GM12878 (cell line): ENCODE measurements at regions not wholly inside any gene's neighbourhood (a gene's known extent, or its start where the extent isn't known, plus 50 kb on each side); places are given as distances from the start of the nearest gene placed in this dataset.

Experiments used
- ATAC-seq: fragments of 200-7000 bp; cut with Tn5 transposase; 3 replicates; pipeline ENCODE4 v1.9.1; 2020; ENCODE audit warnings: mild to moderate bottlenecking, moderate library complexity
- BruUV-seq: library from RNA; stranded (reverse); fragments of 400-500 nt; replicated peaks from 2 replicates; lab custom pipeline; 2021; lab: Mats Ljungman, UMichigan
- CTCF ChIA-PET: fragments of 300-600 bp; sonication (Branson Sonifier 250); formaldehyde crosslinking; extraction: SDS; loops from one replicate; lab custom pipeline; 2021; ENCODE audit warnings: inconsistent platforms; lab: Yijun Ruan, JAX
- POLR2A ChIA-PET: fragments of 350-600 bp; formaldehyde crosslinking; extraction: SDS; loops from one replicate; lab custom pipeline; 2021; ENCODE audit warnings: inconsistent platforms; lab: Charles Lee
- RAD21 ChIA-PET: fragments of 300-600 bp; sonication (Branson Sonifier 250); formaldehyde crosslinking; loops from one replicate; lab custom pipeline; 2023; ENCODE audit warnings: antibody characterized with exemption; ENCODE audit not compliant: unreplicated experiment; lab: Charles Lee
- SMC1A ChIA-PET: fragments of 300-600 bp; sonication (Branson Sonifier 250); formaldehyde crosslinking; loops from one replicate; lab custom pipeline; 2023; ENCODE audit not compliant: unreplicated experiment, uncharacterized antibody; lab: Charles Lee
- DNase-seq: peaks from one replicate; pipeline ENCODE4 v3.0.0-alpha.2; 2011; ENCODE audit warnings: low read depth, low spot score
- FAIRE-seq: peaks from 3 replicates; lab custom pipeline; 2011; peaks lifted over from hg19 to GRCh38; lab: Jason Lieb, UNC
- H2AFZ ChIP-seq: 2 replicates; pipeline ENCODE4 v1.6.0; 2011; ENCODE audit warnings: low read depth, low read length, control low read depth; ENCODE audit not compliant: control insufficient read depth
- H3K27ac ChIP-seq: 2 replicates; pipeline ENCODE4 v1.5.1; 2011; ENCODE audit warnings: control low read depth; ENCODE audit not compliant: control insufficient read depth, insufficient read depth
- H3K27me3 ChIP-seq, 2 experiments: replicated peaks in 1 of 2; 2 replicates each; pipeline versions ENCODE4 v1.6.0 to v1.6.1; 2011; ENCODE audit warnings: low read length in 1 of 2; ENCODE audit not compliant: control insufficient read depth in 2 of 2, insufficient read depth in 2 of 2
- H3K36me3 ChIP-seq, 2 experiments: 2 replicates each; pipeline ENCODE4 v1.5.1; 2011; ENCODE audit warnings: low read length in 1 of 2; ENCODE audit not compliant: control insufficient read depth in 2 of 2, insufficient read depth in 2 of 2
- H3K4me1 ChIP-seq: 2 replicates; pipeline ENCODE4 v1.6.1; 2011; ENCODE audit warnings: mild to moderate bottlenecking, low read length, moderate library complexity, mixed read lengths; ENCODE audit not compliant: control insufficient read depth, insufficient read depth
- H3K4me2 ChIP-seq: 2 replicates; pipeline ENCODE4 v1.6.0; 2011; ENCODE audit warnings: control low read depth; ENCODE audit not compliant: control insufficient read depth, insufficient read depth
- H3K4me3 ChIP-seq: fragments of 200-600 bp; sonication (generic); 2 replicates; pipeline ENCODE4 v1.5.1; 2016
- H3K79me2 ChIP-seq: 2 replicates; pipeline ENCODE4 v1.6.0; 2011; ENCODE audit warnings: low read length; ENCODE audit not compliant: control insufficient read depth, insufficient read depth
- H3K9ac ChIP-seq: 2 replicates; pipeline ENCODE4 v1.8.0; 2011; ENCODE audit warnings: low read length, control low read depth, mixed read lengths; ENCODE audit not compliant: control insufficient read depth, insufficient read depth
- H3K9me3 ChIP-seq: replicated peaks from 3 replicates; pipeline ENCODE4 v1.5.1; 2011; ENCODE audit warnings: mild to moderate bottlenecking, low read length; ENCODE audit not compliant: control insufficient read depth, insufficient read depth
- H4K20me1 ChIP-seq: 2 replicates; pipeline ENCODE4 v1.6.0; 2011; ENCODE audit not compliant: control insufficient read depth, insufficient read depth
- BCL11A ChIP-seq: IDR thresholded peaks from 2 replicates; pipeline ENCODE4 v1.6.1; 2011; ENCODE audit warnings: low read depth, low read length
- EGR1 ChIP-seq, 2 experiments: IDR thresholded peaks; 1 replicate in 1 of 2; 2 replicates in 1 of 2; pipeline ENCODE4 v1.6.1; 2011 to 2012; ENCODE audit warnings: low read depth in 2 of 2, low read length in 2 of 2, borderline replicate concordance in 1 of 2, mild to moderate bottlenecking in 1 of 2, moderate library complexity in 1 of 2
- FOXK2 ChIP-seq: fragments of 450-650 bp; IDR thresholded peaks from 2 replicates; pipeline ENCODE4 v1.6.1; 2017; ENCODE audit warnings: mild to moderate bottlenecking, moderate library complexity
- KDM1A ChIP-seq: fragments of 200-600 bp; sonication (generic); IDR thresholded peaks from 2 replicates; pipeline ENCODE4 v1.6.1; 2016; ENCODE audit warnings: borderline replicate concordance
- NR2F1 ChIP-seq: fragments of 450-650 bp; conservative IDR thresholded peaks from 2 replicates; pipeline ENCODE4 v1.6.1; 2017; ENCODE audit warnings: mild to moderate bottlenecking
- PAX8 ChIP-seq: fragments of 450-650 bp; IDR thresholded peaks from 2 replicates; pipeline ENCODE4 v1.6.1; 2017; ENCODE audit warnings: mild to moderate bottlenecking, moderate library complexity
- PML ChIP-seq: IDR thresholded peaks from 2 replicates; pipeline ENCODE4 v1.6.1; 2012; ENCODE audit warnings: low read length, inconsistent platforms
- POLR2A ChIP-seq: IDR thresholded peaks from 2 replicates; pipeline ENCODE4 v1.6.1; 2011; ENCODE audit warnings: low read depth, mild to moderate bottlenecking, low read length
- POLR2AphosphoS2 ChIP-seq: IDR thresholded peaks from 2 replicates; pipeline ENCODE4 v1.6.1; 2011; ENCODE audit warnings: low read depth, mild to moderate bottlenecking, low read length, improper control_type of control experiment, moderate library complexity
- POLR2AphosphoS5 ChIP-seq: IDR thresholded peaks from 2 replicates; pipeline ENCODE4 v1.6.1; 2011; ENCODE audit warnings: mild to moderate bottlenecking, low read length, inconsistent platforms
- RELA ChIP-seq: fragments of 450-650 bp; IDR thresholded peaks from 2 replicates; pipeline ENCODE4 v1.8.0; 2014; ENCODE audit warnings: borderline replicate concordance; ENCODE audit not compliant: partially characterized antibody
- RUNX3 ChIP-seq: IDR thresholded peaks from 2 replicates; pipeline ENCODE4 v1.6.1; 2012; ENCODE audit warnings: low read length, inconsistent platforms
- SIN3A ChIP-seq: IDR thresholded peaks from 2 replicates; pipeline ENCODE4 v1.6.1; 2012; ENCODE audit warnings: low read depth, low read length, improper control_type of control experiment
- SRF ChIP-seq, 2 experiments: IDR thresholded peaks; 2 replicates each; pipeline ENCODE4 v1.6.1; 2011; ENCODE audit warnings: low read depth in 2 of 2, low read length in 2 of 2, mild to moderate bottlenecking in 1 of 2, moderate library complexity in 1 of 2
- TAF1 ChIP-seq: IDR thresholded peaks from 2 replicates; pipeline ENCODE4 v1.6.1; 2011; ENCODE audit warnings: mild to moderate bottlenecking, low read depth, low read length, borderline replicate concordance
- WGBS: methylation state at CpG from one replicate; pipeline ENCODE4 v1.1.6; 2016; ENCODE audit warnings: low lambda C conversion rate; ENCODE audit not compliant: insufficient replicate concordance, insufficient coverage; ENCODE audit errors: missing lambda C conversion rate; 5-methylcytosine and 5-hydroxymethylcytosine counted together
- in situ Hi-C: fragments of 300-500 bp; cut with MboI; formaldehyde crosslinking; loops from 9 replicates; pipeline ENCODE4 v1.14.3; 2018; ENCODE audit warnings: mixed read lengths
- intact Hi-C: fragments of 100-400 bp; cut with micrococcal nuclease; formaldehyde crosslinking; loops from one replicate; pipeline ENCODE4 v1.14.2; 2022; ENCODE audit not compliant: unreplicated experiment
- TF ChIP-seq, protein P1 (sequence below): fragments of 450-650 bp; IDR thresholded peaks from 2 replicates; pipeline ENCODE4 v1.6.1; 2017; ENCODE audit warnings: borderline replicate concordance

DNA sequence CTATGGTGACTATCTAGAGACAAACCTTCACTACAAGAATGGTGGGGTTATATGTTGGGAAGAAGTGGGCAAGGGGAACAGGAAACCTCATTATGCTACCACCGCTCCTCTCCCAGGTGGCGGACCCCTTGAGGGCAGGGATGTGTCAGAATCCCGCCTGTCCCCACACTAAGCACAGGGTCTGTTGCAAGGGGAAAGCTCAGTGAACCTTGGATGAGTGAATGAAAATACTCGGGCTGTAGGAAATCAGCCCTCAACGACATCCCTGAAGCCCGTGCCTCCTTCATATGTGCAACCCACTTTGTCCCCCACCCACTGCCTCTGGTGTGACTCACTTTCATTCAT lies 68.2 kb upstream of the AMPD3 start:
- no TSS peak for BruUV-seq
- intact Hi-C loops (no loop called here), in situ Hi-C loops (no loop called here)
- DNase-seq (no peak), FAIRE-seq (no peak), ATAC-seq (no peak)
- Histone ChIP-seq H2AFZ (no peak overlapping the region), H3K27me3 (peaks cover 0 to 5% of the 10 kb centered on the region in 2 experiments; a peak in 1 of 4 replicates), H4K20me1 (no peaks in the 10 kb centered on the region), H3K79me2 (no peaks in the 10 kb centered on the region), H3K4me2 (no peak overlapping the region), H3K4me1 (no peaks in the 10 kb centered on the region), H3K27ac (no peak overlapping the region), H3K4me3 (no peak overlapping the region), H3K9me3 (no peaks in the 10 kb centered on the region; the same call in 2 of the 3 replicates), H3K9ac (no peak overlapping the region), H3K36me3 (no peaks in the 10 kb centered on the region)
- ChIA-PET SMC1A (no interaction called here), CTCF (interaction anchor here (1.0 kb wide), 1 partner anchor 19 kb away, joined by 3 read pairs; no protein-coding TSS in a partner anchor), POLR2A (no interaction called here), RAD21 (no interaction called here)
- WGBS, result 14% methylated on average over 6 of the region's 6 CpGs
- no peak for TF ChIP-seq SRF (IDR thresholded peaks at IDR 0.05; ENCODE audit: low read depth in 2 of 2, low read length in 2 of 2)
- TF ChIP-seq TAF1, result no peak
- TF ChIP-seq KDM1A, result no peak
- TF ChIP-seq EGR1 (IDR thresholded peaks at IDR 0.05; ENCODE audit: borderline replicate concordance in 1 of 2, low read depth in 2 of 2, low read length in 2 of 2), result no peak
- TF ChIP-seq POLR2AphosphoS2, result no peak
- no peak for TF ChIP-seq POLR2A
- TF ChIP-seq POLR2AphosphoS5, result no peak
- no peak for TF ChIP-seq RELA
- no peak for TF ChIP-seq BCL11A
- no peak for TF ChIP-seq FOXK2
- TF ChIP-seq PAX8, result no peak
- TF ChIP-seq NR2F1, result no peak
- TF ChIP-seq, protein P1, sequence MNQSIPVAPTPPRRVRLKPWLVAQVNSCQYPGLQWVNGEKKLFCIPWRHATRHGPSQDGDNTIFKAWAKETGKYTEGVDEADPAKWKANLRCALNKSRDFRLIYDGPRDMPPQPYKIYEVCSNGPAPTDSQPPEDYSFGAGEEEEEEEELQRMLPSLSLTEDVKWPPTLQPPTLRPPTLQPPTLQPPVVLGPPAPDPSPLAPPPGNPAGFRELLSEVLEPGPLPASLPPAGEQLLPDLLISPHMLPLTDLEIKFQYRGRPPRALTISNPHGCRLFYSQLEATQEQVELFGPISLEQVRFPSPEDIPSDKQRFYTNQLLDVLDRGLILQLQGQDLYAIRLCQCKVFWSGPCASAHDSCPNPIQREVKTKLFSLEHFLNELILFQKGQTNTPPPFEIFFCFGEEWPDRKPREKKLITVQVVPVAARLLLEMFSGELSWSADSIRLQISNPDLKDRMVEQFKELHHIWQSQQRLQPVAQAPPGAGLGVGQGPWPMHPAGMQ, result no peak
- no peak for TF ChIP-seq PML
- no peak for TF ChIP-seq SIN3A
- no peak for TF ChIP-seq RUNX3
